A549 (cell line): ENCODE measurements at regions not wholly inside any gene's neighbourhood (a gene's known extent, or its start where the extent isn't known, plus 50 kb on each side); places are given as distances from the start of the nearest gene placed in this dataset.

Experiments used
- ATAC-seq, 2 experiments: fragments of 200-7000 bp in 1 of 2; fragments of >200 bp in 1 of 2; cut with Nextera tagmentation in 1 of 2; cut with Tn5 transposase in 1 of 2; 3 replicates each; pipeline versions ENCODE4 v1.8.0 to v1.9.1; 2018 to 2020; ENCODE audit warnings: mild to moderate bottlenecking in 1 of 2, moderate library complexity in 1 of 2
- CTCF ChIA-PET: fragments of 300-600 bp; sonication (Branson Sonifier 250); formaldehyde crosslinking; extraction: SDS; loops from one replicate; lab custom pipeline; 2021; ENCODE audit warnings: antibody characterized with exemption, inconsistent platforms; lab: Yijun Ruan, JAX
- POLR2A ChIA-PET: fragments of 350-600 bp; formaldehyde crosslinking; extraction: SDS; loops from one replicate; lab custom pipeline; 2021; ENCODE audit warnings: antibody characterized with exemption, inconsistent platforms; lab: Yijun Ruan, JAX
- DNase-seq, 2 experiments: peaks; one replicate each; pipeline versions ENCODE4 v3.0.0 to v3.0.0-alpha.2; 2011 to 2016; ENCODE audit warnings: low read depth in 1 of 2, low spot score in 1 of 2
- FAIRE-seq: peaks from 2 replicates; lab custom pipeline; 2011; peaks lifted over from hg19 to GRCh38; lab: Jason Lieb, UNC
- H3K27ac ChIP-seq, 2 experiments: fragments of >200 bp; sonication (Bioruptor Twin); formaldehyde crosslinking; 3 replicates each; pipeline ENCODE4 v1.5.1; 2016 to 2017
- H3K4me1 ChIP-seq: fragments of >200 bp; sonication (Bioruptor Twin); formaldehyde crosslinking; 3 replicates; pipeline ENCODE4 v1.6.1; 2016
- H3K4me2 ChIP-seq: fragments of >200 bp; sonication (Bioruptor Twin); formaldehyde crosslinking; 3 replicates; pipeline ENCODE4 v1.6.1; 2016
- H3K4me3 ChIP-seq: fragments of >200 bp; sonication (Bioruptor Twin); formaldehyde crosslinking; 3 replicates; pipeline ENCODE4 v1.5.1; 2016
- H3K9me3 ChIP-seq: fragments of >200 bp; sonication (Bioruptor Twin); formaldehyde crosslinking; 3 replicates; pipeline ENCODE4 v1.6.1; 2016
- BCL3 ChIP-seq: fragments of >200 bp; sonication (Bioruptor Twin); formaldehyde crosslinking; IDR thresholded peaks from 3 replicates; pipeline ENCODE4 v1.6.1; 2016
- CBX2 ChIP-seq: fragments of 200-600 bp; sonication (generic); IDR thresholded peaks from 2 replicates; pipeline ENCODE4 v1.6.1; 2016; ENCODE audit warnings: low read depth, mild to moderate bottlenecking, borderline replicate concordance
- CBX8 ChIP-seq: fragments of 200-600 bp; sonication (generic); IDR thresholded peaks from 2 replicates; pipeline ENCODE4 v1.6.1; 2016
- CHD4 ChIP-seq: fragments of 200-600 bp; sonication (generic); IDR thresholded peaks from 2 replicates; pipeline ENCODE4 v1.6.1; 2016; ENCODE audit warnings: antibody characterized with exemption, mild to moderate bottlenecking, borderline replicate concordance
- EHF ChIP-seq: fragments of 250-450 bp; sonication (Bioruptor Pico); IDR thresholded peaks from 2 replicates; pipeline ENCODE4 v1.5.0; 2020; ENCODE audit warnings: mild to moderate bottlenecking
- EHMT2 ChIP-seq: fragments of 200-600 bp; sonication (generic); IDR thresholded peaks from 2 replicates; pipeline ENCODE4 v1.6.1; 2016; ENCODE audit warnings: antibody characterized with exemption, low read depth, mild to moderate bottlenecking, moderate library complexity
- ELK1 ChIP-seq: fragments of 150-350 bp; IDR thresholded peaks from 2 replicates; pipeline ENCODE4 v1.6.1; 2014; ENCODE audit warnings: low read depth, mild to moderate bottlenecking, low read length
- FOXS1 ChIP-seq: fragments of 250-450 bp; sonication (Bioruptor Pico); IDR thresholded peaks from 2 replicates; pipeline ENCODE4 v1.5.0; 2020; ENCODE audit warnings: mild to moderate bottlenecking, moderate library complexity
- HOXB5 ChIP-seq: fragments of 250-450 bp; sonication (Bioruptor Pico); IDR thresholded peaks from 2 replicates; pipeline ENCODE4 v1.5.0; 2020; ENCODE audit warnings: mild to moderate bottlenecking, moderate library complexity
- JUNB ChIP-seq: fragments of >200 bp; sonication (Bioruptor Twin); formaldehyde crosslinking; IDR thresholded peaks from 2 replicates; pipeline ENCODE4 v1.6.1; 2016
- KDM5A ChIP-seq: fragments of 200-600 bp; sonication (generic); IDR thresholded peaks from 2 replicates; pipeline ENCODE4 v1.6.1; 2016; ENCODE audit warnings: antibody characterized with exemption, mild to moderate bottlenecking
- MAX ChIP-seq: IDR thresholded peaks from 2 replicates; pipeline ENCODE4 v1.6.1; 2012
- MAZ ChIP-seq: fragments of 150-350 bp; IDR thresholded peaks from 2 replicates; pipeline ENCODE4 v1.6.1; 2014; ENCODE audit warnings: antibody characterized with exemption, low read depth, low read length, borderline replicate concordance
- NFE2L2 ChIP-seq: fragments of 150-350 bp; conservative IDR thresholded peaks from 2 replicates; pipeline ENCODE4 v1.6.1; 2014; ENCODE audit warnings: low read length
- RAD21 ChIP-seq, 2 experiments: fragments of >200 bp in 1 of 2; sonication (Bioruptor Twin) in 1 of 2; formaldehyde crosslinking in 1 of 2; IDR thresholded peaks in 1 of 2; conservative IDR thresholded peaks in 1 of 2; 2 replicates in 1 of 2; 3 replicates in 1 of 2; pipeline ENCODE4 v1.6.1; 2012 to 2018; ENCODE audit warnings: inconsistent platforms in 1 of 2
- RCOR1 ChIP-seq: fragments of 150-350 bp; IDR thresholded peaks from 2 replicates; pipeline ENCODE4 v1.6.1; 2014; ENCODE audit warnings: antibody characterized with exemption, low read length, low read depth
- RFX5 ChIP-seq: fragments of 450-650 bp; IDR thresholded peaks from 2 replicates; pipeline ENCODE4 v1.7.1; 2014; ENCODE audit warnings: antibody characterized with exemption, mild to moderate bottlenecking, moderate library complexity
- RNF2 ChIP-seq: fragments of 200-600 bp; sonication (generic); IDR thresholded peaks from 2 replicates; pipeline ENCODE4 v1.6.1; 2016; ENCODE audit warnings: low read depth, mild to moderate bottlenecking, antibody characterized with exemption, moderate library complexity, borderline replicate concordance
- SREBF2 ChIP-seq: fragments of 450-650 bp; IDR thresholded peaks from 2 replicates; pipeline ENCODE4 v1.6.1; 2014; ENCODE audit warnings: mild to moderate bottlenecking, moderate library complexity
- TFCP2L1 ChIP-seq: fragments of 250-450 bp; sonication (Bioruptor Pico); IDR thresholded peaks from 2 replicates; pipeline ENCODE4 v1.5.0; 2021; ENCODE audit warnings: mild to moderate bottlenecking
- ZNF302 ChIP-seq: fragments of 250-450 bp; sonication (Bioruptor Pico); IDR thresholded peaks from 2 replicates; pipeline ENCODE4 v1.9.0; 2021; ENCODE audit warnings: inconsistent platforms, mild to moderate bottlenecking, moderate library complexity
- ZSCAN20 ChIP-seq: fragments of 250-450 bp; sonication (Bioruptor Pico); IDR thresholded peaks from 2 replicates; pipeline ENCODE4 v1.8.0; 2022; ENCODE audit warnings: mild to moderate bottlenecking, moderate library complexity
- WGBS: methylation state at CpG from one replicate; pipeline ENCODE4 v1.1.6; 2017; ENCODE audit errors: missing lambda C conversion rate; 5-methylcytosine and 5-hydroxymethylcytosine counted together
- TF ChIP-seq, protein P1 (sequence below): fragments of 250-450 bp; sonication (Bioruptor Pico); IDR thresholded peaks from 2 replicates; pipeline ENCODE4 v1.5.0; 2021; ENCODE audit warnings: mild to moderate bottlenecking, moderate library complexity, borderline replicate concordance
- TF ChIP-seq, protein P2 (sequence below): fragments of >200 bp; sonication (Bioruptor Twin); formaldehyde crosslinking; IDR thresholded peaks from 2 replicates; pipeline ENCODE4 v1.6.1; 2016

DNA sequence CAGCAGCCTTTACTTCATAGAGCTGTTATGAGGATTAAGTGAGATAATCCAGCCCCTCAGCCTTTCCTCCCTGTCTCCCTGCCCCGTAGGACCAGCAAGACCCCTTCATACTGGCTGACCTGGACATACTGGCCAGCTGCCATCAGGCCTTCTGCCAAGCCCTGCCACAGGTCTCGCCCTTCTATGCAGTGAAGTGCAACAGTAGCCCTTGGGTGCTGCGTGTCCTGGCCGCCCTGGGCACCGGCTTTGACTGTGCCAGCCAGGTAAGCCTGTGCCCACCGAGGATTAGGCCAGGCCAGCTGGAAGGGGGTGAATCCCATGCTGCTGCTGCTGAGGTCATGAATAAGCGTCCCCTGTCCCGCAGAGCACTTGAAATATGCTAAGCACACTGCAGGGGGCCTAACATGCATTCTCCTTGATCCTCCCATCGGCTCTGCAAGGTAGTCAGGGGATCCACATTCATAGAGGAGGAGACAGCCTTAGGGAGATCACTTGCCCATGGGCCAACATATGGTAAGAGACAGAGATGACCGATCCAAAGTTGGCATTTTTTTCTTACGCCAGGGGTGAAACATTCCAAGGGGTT, 73.3 kb upstream of the TINAGL1 start:
- WGBS, result 63% methylated on average over 3 of the region's 11 CpGs
- ChIA-PET POLR2A (no interaction called here), CTCF (no interaction called here)
- Histone ChIP-seq H3K27ac (no peak overlapping the region), H3K4me3 (no peak overlapping the region), H3K9me3 (no peaks in the 10 kb centered on the region), H3K4me1 (no peaks in the 10 kb centered on the region), H3K4me2 (no peak overlapping the region)
- TF ChIP-seq, protein P1, sequence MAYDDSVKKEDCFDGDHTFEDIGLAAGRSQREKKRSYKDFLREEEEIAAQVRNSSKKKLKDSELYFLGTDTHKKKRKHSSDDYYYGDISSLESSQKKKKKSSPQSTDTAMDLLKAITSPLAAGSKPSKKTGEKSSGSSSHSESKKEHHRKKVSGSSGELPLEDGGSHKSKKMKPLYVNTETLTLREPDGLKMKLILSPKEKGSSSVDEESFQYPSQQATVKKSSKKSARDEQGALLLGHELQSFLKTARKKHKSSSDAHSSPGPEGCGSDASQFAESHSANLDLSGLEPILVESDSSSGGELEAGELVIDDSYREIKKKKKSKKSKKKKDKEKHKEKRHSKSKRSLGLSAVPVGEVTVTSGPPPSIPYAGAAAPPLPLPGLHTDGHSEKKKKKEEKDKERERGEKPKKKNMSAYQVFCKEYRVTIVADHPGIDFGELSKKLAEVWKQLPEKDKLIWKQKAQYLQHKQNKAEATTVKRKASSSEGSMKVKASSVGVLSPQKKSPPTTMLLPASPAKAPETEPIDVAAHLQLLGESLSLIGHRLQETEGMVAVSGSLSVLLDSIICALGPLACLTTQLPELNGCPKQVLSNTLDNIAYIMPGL (CRISPR knock-in tag), result no peak
- TF ChIP-seq MAZ (no peak), CBX8 (no peak), ELK1 (no peak), NFE2L2 (no peak), EHF (no peak), RFX5 (no peak), ZNF302 (CRISPR knock-in tag) (no peak), EHMT2 (no peak), RCOR1 (no peak)
- TF ChIP-seq, protein P2, sequence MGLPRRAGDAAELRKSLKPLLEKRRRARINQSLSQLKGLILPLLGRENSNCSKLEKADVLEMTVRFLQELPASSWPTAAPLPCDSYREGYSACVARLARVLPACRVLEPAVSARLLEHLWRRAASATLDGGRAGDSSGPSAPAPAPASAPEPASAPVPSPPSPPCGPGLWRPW, result no peak
- ATAC-seq (no peak), DNase-seq (no peak), FAIRE-seq (no peak)

GRCh38 chr1:31503570-31503969, 72.7 kb upstream of the TINAGL1 start:
- no peaks in the 10 kb centered on the region for H3K4me1 ChIP-seq
- no peak for TF ChIP-seq MAX
- no peak for TF ChIP-seq CBX2
- no peak for TF ChIP-seq JUNB
- no peak for TF ChIP-seq EHF
- H3K4me2 ChIP-seq, result no peak overlapping the region
- no peak overlapping the region for H3K4me3 ChIP-seq
- POLR2A ChIA-PET, result no interaction called here
- FAIRE-seq, result no peak
- CTCF ChIA-PET, result no interaction called here
- 58% methylated on average over 4 of the region's 4 CpGs for WGBS
- H3K27ac ChIP-seq, result no peak overlapping the region
- no peak for ATAC-seq
- no peak for DNase-seq
- no peaks in the 10 kb centered on the region for H3K9me3 ChIP-seq

DNA sequence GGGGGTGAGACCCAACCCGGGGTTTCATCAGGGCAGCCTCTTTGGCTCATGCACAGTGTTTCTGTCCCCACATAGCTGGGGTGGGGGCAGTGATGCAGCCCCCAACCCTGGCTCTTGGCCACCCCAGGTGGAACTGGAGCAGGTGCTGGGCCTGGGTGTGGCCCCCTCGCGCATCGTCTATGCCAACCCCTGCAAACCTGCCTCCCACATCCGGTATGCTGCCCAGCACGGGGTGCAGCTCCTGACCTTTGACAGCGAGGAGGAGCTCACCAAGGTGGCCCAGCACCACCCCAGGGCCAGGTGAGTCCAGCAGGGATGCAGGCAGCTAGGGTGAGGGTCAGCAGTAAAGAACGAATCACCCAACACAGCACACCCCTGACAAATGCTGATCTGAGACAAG, 72.3 kb upstream of the TINAGL1 start:
- Histone ChIP-seq H3K4me1 (peaks cover 3% of the 10 kb centered on the region), H3K9me3 (no peaks in the 10 kb centered on the region), H3K4me3 (no peak overlapping the region), H3K27ac (no peak overlapping the region), H3K4me2 (no peak overlapping the region)
- ChIA-PET POLR2A (no interaction called here), CTCF (no interaction called here)
- 57% methylated on average over 5 of the region's 8 CpGs for WGBS
- FAIRE-seq (no peak), DNase-seq (no peak), ATAC-seq (no peak)
- TF ChIP-seq RFX5, result no peak
- no peak for TF ChIP-seq RAD21 (conservative IDR thresholded peaks at IDR 0.05 in 1 of 2, IDR thresholded peaks at IDR 0.05 in 1 of 2)
- TF ChIP-seq SREBF2, result no peak
- TF ChIP-seq FOXS1 (CRISPR knock-in tag), result no peak
- no peak for TF ChIP-seq ELK1
- TF ChIP-seq KDM5A, result no peak
- TF ChIP-seq HOXB5 (CRISPR knock-in tag), result no peak
- no peak for TF ChIP-seq TFCP2L1 (CRISPR knock-in tag)
- TF ChIP-seq, protein P1 (CRISPR knock-in tag), result no peak
- no peak for TF ChIP-seq BCL3
- no peak for TF ChIP-seq RNF2
- TF ChIP-seq CHD4, result no peak
- TF ChIP-seq ZSCAN20 (CRISPR knock-in tag), result no peak
